ENCODE measurements at regions not wholly inside any gene's neighbourhood (a gene's known extent, or its start where the extent isn't known, plus 50 kb on each side); places are given as distances from the start of the nearest gene placed in this dataset.

DNA sequence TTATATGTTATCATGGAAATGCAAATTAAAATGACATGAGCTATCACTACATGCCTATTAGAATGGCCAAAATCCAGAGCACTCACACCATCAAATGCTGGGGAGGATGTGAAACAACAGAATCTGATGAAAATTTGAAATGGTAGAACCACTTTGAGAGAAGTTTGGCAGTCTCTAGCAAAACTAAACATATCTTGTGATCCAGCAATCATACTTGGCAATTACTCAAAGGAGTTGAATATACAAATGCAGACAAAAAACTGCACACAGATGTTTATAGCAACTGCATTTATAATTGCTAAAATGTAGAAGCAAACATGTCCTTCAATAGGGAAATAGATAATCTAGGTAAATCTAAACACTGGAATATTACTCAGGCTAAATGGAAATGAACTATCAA, 1164.9 kb downstream of the DNAJB9 start:
- TF ChIP-seq EP300 (IDR thresholded peaks at IDR 0.05) = no peak
- Histone ChIP-seq H3K9me3 (no peaks in the 10 kb centered on the region), H3K27me3 (no peaks in the 10 kb centered on the region), H3K4me1 (no peaks in the 10 kb centered on the region), H3K36me3 (no peaks in the 10 kb centered on the region), H3K27ac (replicated peaks in 1 of 4) (no peak overlapping the region), H3K4me3 (no peak overlapping the region)
- intact Hi-C loops (cut with DNase I) = no loop called here
- DNase-seq (ENCODE audit: extremely low spot score) = no peak

DNA sequence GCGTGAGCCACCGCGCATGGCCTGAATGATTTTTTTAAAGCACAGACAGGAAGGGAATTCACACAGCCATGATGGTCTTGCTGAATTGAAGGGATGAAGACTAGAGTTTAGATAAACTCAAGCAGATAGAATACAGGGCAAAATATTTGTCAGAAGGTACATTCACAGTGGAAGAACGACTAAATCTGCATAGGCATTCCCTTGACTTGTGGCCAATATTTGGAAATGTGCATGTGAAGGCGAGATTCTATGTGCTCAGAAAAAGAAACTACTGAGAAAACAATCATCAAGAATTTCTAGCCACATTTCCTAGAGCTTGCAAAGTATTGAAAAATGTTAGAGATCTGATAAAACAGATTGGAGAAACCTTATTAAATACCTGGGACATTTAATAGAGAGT, 1166.2 kb downstream of the DNAJB9 start:
- WGBS = 86% methylated on average over 5 of the region's 5 CpGs
- DNase-seq (ENCODE audit: extremely low spot score) = no peak
- TF ChIP-seq POLR2AphosphoS5 (IDR thresholded peaks at IDR 0.05) = no peak
- no peak for TF ChIP-seq POLR2A (IDR thresholded peaks at IDR 0.05; ENCODE audit: low read depth)
- TF ChIP-seq, protein P1, sequence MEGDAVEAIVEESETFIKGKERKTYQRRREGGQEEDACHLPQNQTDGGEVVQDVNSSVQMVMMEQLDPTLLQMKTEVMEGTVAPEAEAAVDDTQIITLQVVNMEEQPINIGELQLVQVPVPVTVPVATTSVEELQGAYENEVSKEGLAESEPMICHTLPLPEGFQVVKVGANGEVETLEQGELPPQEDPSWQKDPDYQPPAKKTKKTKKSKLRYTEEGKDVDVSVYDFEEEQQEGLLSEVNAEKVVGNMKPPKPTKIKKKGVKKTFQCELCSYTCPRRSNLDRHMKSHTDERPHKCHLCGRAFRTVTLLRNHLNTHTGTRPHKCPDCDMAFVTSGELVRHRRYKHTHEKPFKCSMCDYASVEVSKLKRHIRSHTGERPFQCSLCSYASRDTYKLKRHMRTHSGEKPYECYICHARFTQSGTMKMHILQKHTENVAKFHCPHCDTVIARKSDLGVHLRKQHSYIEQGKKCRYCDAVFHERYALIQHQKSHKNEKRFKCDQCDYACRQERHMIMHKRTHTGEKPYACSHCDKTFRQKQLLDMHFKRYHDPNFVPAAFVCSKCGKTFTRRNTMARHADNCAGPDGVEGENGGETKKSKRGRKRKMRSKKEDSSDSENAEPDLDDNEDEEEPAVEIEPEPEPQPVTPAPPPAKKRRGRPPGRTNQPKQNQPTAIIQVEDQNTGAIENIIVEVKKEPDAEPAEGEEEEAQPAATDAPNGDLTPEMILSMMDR (IDR thresholded peaks at IDR 0.05) = no peak
- no peak for TF ChIP-seq EP300 (IDR thresholded peaks at IDR 0.05)
- intact Hi-C loops (cut with DNase I) = no loop called here
- H3K27me3 ChIP-seq = no peaks in the 10 kb centered on the region
- H3K36me3 ChIP-seq = no peaks in the 10 kb centered on the region
- no peak overlapping the region for H3K4me3 ChIP-seq
- no peak overlapping the region for H3K27ac ChIP-seq (replicated peaks in 1 of 4)
- no peaks in the 10 kb centered on the region for H3K4me1 ChIP-seq
- no peaks in the 10 kb centered on the region for H3K9me3 ChIP-seq

DNA sequence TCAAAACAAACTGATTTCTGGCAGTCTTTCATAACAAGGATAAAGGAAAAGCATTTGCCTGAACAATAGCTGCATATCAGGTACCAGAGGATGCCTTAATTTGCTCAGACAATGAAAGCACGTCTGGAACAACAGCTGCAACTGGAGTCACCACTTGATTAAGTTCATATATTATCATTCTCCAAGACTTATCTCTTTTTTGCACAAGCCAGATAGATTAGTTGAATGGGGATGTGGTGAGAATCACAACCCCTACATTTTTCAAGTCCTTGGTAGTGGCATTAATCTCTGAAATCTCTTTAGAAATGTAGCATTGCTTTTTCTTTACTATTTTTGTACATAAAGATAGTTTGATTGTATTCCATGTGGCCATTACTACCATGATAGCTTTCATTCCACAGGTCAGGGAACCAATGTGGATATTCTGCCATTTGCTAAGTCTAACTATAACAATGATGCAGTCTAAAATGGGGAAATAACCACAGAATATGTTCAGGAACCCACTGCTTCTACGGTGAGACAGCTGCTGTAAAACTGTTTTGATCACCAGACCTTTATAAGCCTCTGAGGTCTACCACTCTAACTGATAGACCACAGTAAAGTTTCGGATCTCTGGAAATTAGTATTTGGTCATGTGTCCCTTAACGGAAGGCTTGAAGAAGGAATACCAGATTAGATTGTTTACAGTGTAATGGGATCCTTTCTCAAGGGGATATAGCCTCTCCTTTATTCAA, 1176.2 kb downstream of the DNAJB9 start:
- no peaks in the 10 kb centered on the region for H3K36me3 ChIP-seq
- WGBS = 68% methylated on average over 4 of the region's 4 CpGs
- H3K4me1 ChIP-seq = no peaks in the 10 kb centered on the region
- intact Hi-C loops (cut with DNase I) = no loop called here
- H3K4me3 ChIP-seq = no peak overlapping the region
- no peak for DNase-seq (ENCODE audit: extremely low spot score)
- no peaks in the 10 kb centered on the region for H3K27me3 ChIP-seq
- no peak overlapping the region for H3K27ac ChIP-seq (replicated peaks in 1 of 4)
- H3K9me3 ChIP-seq = no peaks in the 10 kb centered on the region
- TF ChIP-seq, protein P1 (IDR thresholded peaks at IDR 0.05) = no peak
- TF ChIP-seq EP300 (IDR thresholded peaks at IDR 0.05) = no peak

DNA sequence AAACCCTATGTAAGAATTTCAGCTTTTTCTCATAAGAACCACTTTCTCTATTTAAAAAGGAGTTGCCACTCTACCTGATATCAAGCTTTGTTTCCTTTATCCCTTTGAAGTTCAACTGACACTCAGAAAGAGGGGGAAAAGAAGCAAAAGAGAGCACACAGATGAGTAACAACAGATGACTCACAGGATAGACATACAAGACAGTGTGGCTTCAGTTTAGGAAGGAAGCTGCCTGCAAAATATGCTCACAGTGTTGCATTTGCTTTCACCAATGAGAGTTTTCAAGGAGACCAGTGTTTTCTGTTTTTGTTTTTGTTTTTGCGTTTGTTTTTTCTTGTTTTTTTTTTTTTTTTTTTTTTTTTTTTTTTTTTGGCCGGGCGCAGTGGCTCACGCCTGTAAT, 1181.6 kb downstream of the DNAJB9 start:
- no peak for DNase-seq (ENCODE audit: extremely low spot score)
- H3K36me3 ChIP-seq = no peaks in the 10 kb centered on the region
- WGBS = 92% methylated on average over 4 of the region's 4 CpGs
- no peaks in the 10 kb centered on the region for H3K9me3 ChIP-seq
- no peaks in the 10 kb centered on the region for H3K27me3 ChIP-seq
- intact Hi-C loops (cut with DNase I) = no loop called here
- no peak overlapping the region for H3K4me3 ChIP-seq
- TF ChIP-seq POLR2AphosphoS5 (IDR thresholded peaks at IDR 0.05) = no peak
- no peak for TF ChIP-seq POLR2A (IDR thresholded peaks at IDR 0.05; ENCODE audit: low read depth)
- TF ChIP-seq, protein P1 (IDR thresholded peaks at IDR 0.05) = no peak
- TF ChIP-seq EP300 (IDR thresholded peaks at IDR 0.05) = no peak
- no peaks in the 10 kb centered on the region for H3K4me1 ChIP-seq
- no peak overlapping the region for H3K27ac ChIP-seq (replicated peaks in 1 of 4)

DNA sequence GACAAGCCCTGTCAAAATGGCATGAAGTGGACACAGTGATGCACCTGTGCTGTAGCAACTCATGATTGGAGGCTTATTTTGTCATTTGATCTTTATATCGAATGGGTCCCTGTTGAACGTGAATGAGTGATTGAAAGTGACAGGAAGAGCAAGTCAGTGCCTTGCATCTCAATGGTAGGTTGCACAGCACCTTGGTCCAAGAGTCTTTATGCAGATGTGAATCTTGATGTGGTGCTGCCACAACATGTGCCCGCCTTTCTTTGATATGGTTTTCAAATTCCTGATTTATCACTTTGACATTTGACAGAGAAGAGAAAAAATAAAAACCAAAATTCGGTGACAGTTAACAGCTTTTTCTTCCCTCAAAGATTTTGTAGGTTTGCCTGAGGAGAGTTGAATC, 1182.4 kb downstream of the DNAJB9 start:
- DNase-seq (ENCODE audit: extremely low spot score) = no peak
- H3K4me3 ChIP-seq = no peak overlapping the region
- H3K36me3 ChIP-seq = no peaks in the 10 kb centered on the region
- intact Hi-C loops (cut with DNase I) = no loop called here
- 65% methylated on average over 4 of the region's 4 CpGs for WGBS
- no peaks in the 10 kb centered on the region for H3K4me1 ChIP-seq
- H3K27me3 ChIP-seq = no peaks in the 10 kb centered on the region
- H3K9me3 ChIP-seq = no peaks in the 10 kb centered on the region
- H3K27ac ChIP-seq (replicated peaks in 1 of 4) = no peak overlapping the region
- TF ChIP-seq EP300 (IDR thresholded peaks at IDR 0.05) (no peak), POLR2AphosphoS5 (IDR thresholded peaks at IDR 0.05) (no peak)

DNA sequence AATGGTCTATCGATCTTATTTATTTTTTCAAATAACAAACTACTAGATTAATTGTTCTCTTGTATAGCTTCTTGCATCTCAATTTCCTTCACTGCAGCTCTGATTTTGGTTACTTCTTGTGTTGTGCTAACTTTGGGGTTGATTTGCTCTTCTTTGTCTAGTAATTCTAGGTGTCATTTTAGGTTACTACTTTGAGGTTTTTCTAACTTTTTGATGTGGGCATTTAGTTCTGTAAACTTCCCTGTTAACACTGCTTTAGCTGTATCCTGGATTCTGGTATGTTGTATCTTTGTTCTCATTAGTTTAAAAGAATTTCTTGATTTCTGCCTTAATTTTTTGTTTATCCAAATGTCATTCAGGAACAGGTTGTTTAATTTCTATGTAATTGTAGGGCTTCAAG, 1188.0 kb downstream of the DNAJB9 start:
- H3K4me3 ChIP-seq = no peak overlapping the region
- H3K27me3 ChIP-seq = no peaks in the 10 kb centered on the region
- H3K9me3 ChIP-seq = no peaks in the 10 kb centered on the region
- intact Hi-C loops (cut with DNase I) = no loop called here
- no peak overlapping the region for H3K27ac ChIP-seq (replicated peaks in 1 of 4)
- H3K36me3 ChIP-seq = no peaks in the 10 kb centered on the region
- 27% methylated on average over 1 of the region's 1 CpG for WGBS
- DNase-seq (ENCODE audit: extremely low spot score) = no peak
- TF ChIP-seq EP300 (IDR thresholded peaks at IDR 0.05) (no peak), POLR2AphosphoS5 (IDR thresholded peaks at IDR 0.05) (no peak), POLR2A (IDR thresholded peaks at IDR 0.05; ENCODE audit: low read depth) (no peak)
- TF ChIP-seq, protein P1 (IDR thresholded peaks at IDR 0.05) = no peak
- H3K4me1 ChIP-seq = no peaks in the 10 kb centered on the region

All from esophagus muscularis mucosa (tissue), 4 donors.